Body of pancreas (tissue), 4 donors: ENCODE measurements at regions not wholly inside any gene's neighbourhood (a gene's known extent, or its start where the extent isn't known, plus 50 kb on each side); places are given as distances from the start of the nearest gene placed in this dataset.
"Not testable (repeated sequence)": the region's sequence is repeated elsewhere in the genome, so short reads cannot be mapped to it uniquely, and the experiment has no call there.

Source experiments
- ATAC-seq: fragments of 150-250 bp; one replicate; pipeline ENCODE4 v1.9.1; 2016
- DNase-seq, 4 donors: peaks; one replicate each; pipeline ENCODE4 v3.0.0-alpha.2; 2019
- H3K27ac ChIP-seq, 4 donors: fragments of 200-600 bp; sonication (generic); 1 replicate in 3 of 4; 2 replicates in 1 of 4; pipeline versions ENCODE4 v1.5.1 to v1.6.1; 2016 to 2019; ENCODE audit warnings: mild to moderate bottlenecking in 1 of 4, mixed read lengths in 1 of 4, moderate library complexity in 1 of 4
- H3K27me3 ChIP-seq, 2 donors: fragments of 200-600 bp; sonication (generic); one replicate each; pipeline ENCODE4 v1.6.0; 2016; ENCODE audit warnings: mild to moderate bottlenecking in 1 of 2
- H3K36me3 ChIP-seq, 2 donors: fragments of 200-600 bp; sonication (generic); replicated peaks in 1 of 2; 2 replicates each; pipeline ENCODE4 v1.5.1; 2016; ENCODE audit warnings: low read depth in 2 of 2; ENCODE audit not compliant: insufficient read depth in 1 of 2
- H3K4me1 ChIP-seq: fragments of 200-600 bp; sonication (generic); one replicate; pipeline ENCODE4 v1.6.0; 2016
- H3K4me3 ChIP-seq, 2 donors: fragments of 200-600 bp; sonication (generic); 1 replicate in 1 of 2; 2 replicates in 1 of 2; pipeline ENCODE4 v1.5.1; 2016 to 2019
- H3K9me3 ChIP-seq, 3 donors: fragments of 200-600 bp; sonication (generic); 1 replicate in 2 of 3; 2 replicates in 1 of 3; pipeline ENCODE4 v1.5.1; 2016
- POLR2A ChIP-seq, 3 donors: fragments of 450-650 bp; IDR thresholded peaks; one replicate each; pipeline ENCODE4 v1.6.1; 2016; ENCODE audit warnings: antibody characterized with exemption in 3 of 3, mild to moderate bottlenecking in 2 of 3
- WGBS, 2 donors: methylation state at CpG; one replicate each; pipeline ENCODE4 v1.1.5; 2017; 5-methylcytosine and 5-hydroxymethylcytosine counted together
- intact Hi-C: fragments of 100-400 bp; cut with DNase I; formaldehyde crosslinking; loops from one replicate; pipeline ENCODE4 v1.15.1; 2023
- TF ChIP-seq, protein P1 (sequence below), 7 experiments: fragments of 450-650 bp in 4 of 7; fragments of 200-600 bp in 3 of 7; sonication (generic) in 3 of 7; IDR thresholded peaks; one replicate each; pipeline ENCODE4 v1.5.1; 2016 to 2019; ENCODE audit warnings: antibody characterized with exemption in 7 of 7

DNA sequence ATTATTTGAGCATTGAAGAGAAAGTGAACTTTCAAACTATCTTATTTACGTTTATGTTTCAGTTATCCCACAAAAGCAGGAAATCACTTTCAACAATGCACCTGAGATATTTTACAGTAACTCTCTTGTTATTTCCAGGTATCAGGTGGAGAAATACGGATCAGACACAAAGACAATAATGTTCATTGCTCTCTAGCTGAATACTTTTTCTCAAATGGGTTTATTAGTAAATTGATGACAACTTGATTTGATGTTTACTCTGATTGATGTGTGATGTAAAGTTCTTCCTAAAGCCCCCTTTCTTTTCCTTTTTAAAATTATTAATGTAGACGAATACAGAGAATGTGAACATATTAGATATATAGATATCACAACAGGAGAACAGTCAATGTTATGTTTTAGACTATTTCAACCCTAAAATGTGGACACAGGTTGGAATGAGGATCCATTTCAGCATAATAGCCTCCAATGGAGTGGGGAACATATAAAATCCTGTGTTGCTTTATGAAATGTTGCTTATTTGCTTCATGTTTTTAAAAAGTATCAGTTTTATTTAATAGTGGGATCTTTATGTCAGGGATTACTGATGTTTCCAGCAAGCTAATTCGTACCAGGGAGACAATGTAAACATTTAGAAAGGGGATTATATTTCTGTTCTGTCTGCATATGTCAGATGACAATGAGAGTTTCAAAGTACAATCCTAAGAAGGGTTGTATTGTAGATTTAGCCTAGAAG is 1522.3 kb upstream of the TPTE start:
- H3K27me3 ChIP-seq, result no peaks in the 10 kb centered on the region
- DNase-seq (no peak), ATAC-seq (no peak)
- TF ChIP-seq, protein P1, sequence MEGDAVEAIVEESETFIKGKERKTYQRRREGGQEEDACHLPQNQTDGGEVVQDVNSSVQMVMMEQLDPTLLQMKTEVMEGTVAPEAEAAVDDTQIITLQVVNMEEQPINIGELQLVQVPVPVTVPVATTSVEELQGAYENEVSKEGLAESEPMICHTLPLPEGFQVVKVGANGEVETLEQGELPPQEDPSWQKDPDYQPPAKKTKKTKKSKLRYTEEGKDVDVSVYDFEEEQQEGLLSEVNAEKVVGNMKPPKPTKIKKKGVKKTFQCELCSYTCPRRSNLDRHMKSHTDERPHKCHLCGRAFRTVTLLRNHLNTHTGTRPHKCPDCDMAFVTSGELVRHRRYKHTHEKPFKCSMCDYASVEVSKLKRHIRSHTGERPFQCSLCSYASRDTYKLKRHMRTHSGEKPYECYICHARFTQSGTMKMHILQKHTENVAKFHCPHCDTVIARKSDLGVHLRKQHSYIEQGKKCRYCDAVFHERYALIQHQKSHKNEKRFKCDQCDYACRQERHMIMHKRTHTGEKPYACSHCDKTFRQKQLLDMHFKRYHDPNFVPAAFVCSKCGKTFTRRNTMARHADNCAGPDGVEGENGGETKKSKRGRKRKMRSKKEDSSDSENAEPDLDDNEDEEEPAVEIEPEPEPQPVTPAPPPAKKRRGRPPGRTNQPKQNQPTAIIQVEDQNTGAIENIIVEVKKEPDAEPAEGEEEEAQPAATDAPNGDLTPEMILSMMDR (IDR thresholded peaks at IDR 0.05), result no peak
- no peak for TF ChIP-seq POLR2A (IDR thresholded peaks at IDR 0.05)
- H3K36me3 ChIP-seq, result no peaks in the 10 kb centered on the region
- intact Hi-C loops, result no loop called here
- H3K4me3 ChIP-seq, result no peak overlapping the region
- peaks cover 0 to 3% (median 0%) of the 10 kb centered on the region in 3 donors for H3K9me3 ChIP-seq
- H3K4me1 ChIP-seq, result no peaks in the 10 kb centered on the region
- no peak overlapping the region for H3K27ac ChIP-seq
- WGBS, 2 donors, result 13 to 14% methylated on average over 4 of the region's 4 CpGs

DNA sequence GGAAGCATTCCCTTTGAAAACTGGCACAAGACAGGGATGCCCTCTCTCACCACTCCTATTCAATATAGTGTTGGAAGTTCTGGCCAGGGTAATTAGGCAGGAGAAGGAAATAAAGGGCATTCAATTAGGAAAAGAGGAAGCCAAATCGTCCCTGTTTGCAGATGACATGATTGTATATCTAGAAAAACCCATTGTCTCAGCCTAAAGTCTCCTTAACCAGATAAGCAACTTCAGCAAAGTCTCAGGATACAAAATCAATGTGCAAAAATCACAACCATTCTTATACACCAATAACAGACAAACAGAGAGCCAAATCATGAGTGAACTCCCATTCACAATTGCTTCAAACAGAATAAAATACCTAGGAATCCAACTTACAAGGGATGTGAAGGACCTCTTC is 1521.3 kb upstream of the TPTE start:
- H3K4me3 ChIP-seq, H3K9me3 ChIP-seq, intact Hi-C loops, H3K27ac ChIP-seq, DNase-seq, ATAC-seq, H3K36me3 ChIP-seq, H3K27me3 ChIP-seq, H3K4me1 ChIP-seq: not testable (repeated sequence)
- WGBS, 2 donors, result 0 to 8% methylated on average over 1 of the region's 1 CpG

DNA sequence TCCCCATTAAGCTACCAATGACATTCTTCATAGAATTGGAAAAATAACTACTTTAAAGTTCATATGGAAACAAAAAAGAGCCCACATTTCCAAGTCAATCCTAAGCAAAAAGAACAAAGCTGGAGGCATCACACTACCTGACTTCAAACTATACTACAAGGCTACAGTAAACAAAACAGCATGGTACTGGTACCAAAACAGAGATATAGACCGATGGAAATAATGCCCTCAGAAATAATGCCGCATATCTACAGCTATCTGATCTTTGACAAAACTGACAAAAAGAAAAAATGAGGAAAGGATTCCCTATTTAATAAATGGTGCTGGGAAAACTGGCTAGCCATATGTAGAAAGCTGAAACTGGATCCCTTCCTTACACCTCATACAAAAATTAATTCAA is 1520.7 kb upstream of the TPTE start:
- ATAC-seq, H3K27me3 ChIP-seq, intact Hi-C loops, H3K9me3 ChIP-seq, H3K36me3 ChIP-seq, DNase-seq, H3K4me3 ChIP-seq, H3K27ac ChIP-seq, H3K4me1 ChIP-seq: not testable (repeated sequence)
- 40 to 56% methylated on average over 2 of the region's 2 CpGs for WGBS, 2 donors

DNA sequence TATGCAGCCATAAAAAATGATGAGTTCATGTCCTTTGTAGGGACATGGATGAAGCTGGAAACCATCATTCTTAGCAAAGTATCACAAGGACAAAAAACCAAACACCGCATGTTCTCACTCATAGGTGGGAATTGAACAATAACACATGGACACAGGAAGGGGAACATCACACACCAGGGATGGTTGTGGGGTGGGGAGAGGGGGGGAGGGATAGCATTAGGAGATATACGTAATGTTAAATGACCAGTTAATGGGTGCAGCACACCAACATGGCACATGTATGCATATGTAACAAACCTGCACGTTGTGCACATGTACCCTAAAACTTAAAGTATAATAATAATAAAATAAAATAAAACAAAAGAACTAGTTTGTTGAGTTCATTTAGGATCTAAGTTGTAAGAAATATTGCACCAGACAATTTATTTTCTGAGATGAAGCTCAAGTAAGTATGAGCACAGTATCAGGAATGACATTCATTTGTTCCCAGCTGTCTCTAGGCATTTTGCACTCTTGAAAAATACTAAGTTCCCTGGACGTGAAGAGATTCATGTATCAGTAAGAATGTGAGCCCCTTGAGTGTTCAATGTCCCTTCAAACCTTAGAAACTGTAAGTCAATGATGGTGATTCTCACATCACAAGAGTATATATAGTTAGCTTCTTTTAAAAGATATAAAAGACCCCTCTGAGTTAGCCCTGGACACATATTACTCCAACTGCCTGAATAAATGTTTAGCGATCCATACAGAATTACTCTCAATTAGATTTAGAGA is 1519.3 kb upstream of the TPTE start:
- DNase-seq, H3K9me3 ChIP-seq, H3K36me3 ChIP-seq, H3K4me1 ChIP-seq, H3K4me3 ChIP-seq, H3K27me3 ChIP-seq, H3K27ac ChIP-seq, intact Hi-C loops, ATAC-seq: not testable (repeated sequence)
- WGBS, 2 donors, result 49 to 52% methylated on average over 5 of the region's 5 CpGs

DNA sequence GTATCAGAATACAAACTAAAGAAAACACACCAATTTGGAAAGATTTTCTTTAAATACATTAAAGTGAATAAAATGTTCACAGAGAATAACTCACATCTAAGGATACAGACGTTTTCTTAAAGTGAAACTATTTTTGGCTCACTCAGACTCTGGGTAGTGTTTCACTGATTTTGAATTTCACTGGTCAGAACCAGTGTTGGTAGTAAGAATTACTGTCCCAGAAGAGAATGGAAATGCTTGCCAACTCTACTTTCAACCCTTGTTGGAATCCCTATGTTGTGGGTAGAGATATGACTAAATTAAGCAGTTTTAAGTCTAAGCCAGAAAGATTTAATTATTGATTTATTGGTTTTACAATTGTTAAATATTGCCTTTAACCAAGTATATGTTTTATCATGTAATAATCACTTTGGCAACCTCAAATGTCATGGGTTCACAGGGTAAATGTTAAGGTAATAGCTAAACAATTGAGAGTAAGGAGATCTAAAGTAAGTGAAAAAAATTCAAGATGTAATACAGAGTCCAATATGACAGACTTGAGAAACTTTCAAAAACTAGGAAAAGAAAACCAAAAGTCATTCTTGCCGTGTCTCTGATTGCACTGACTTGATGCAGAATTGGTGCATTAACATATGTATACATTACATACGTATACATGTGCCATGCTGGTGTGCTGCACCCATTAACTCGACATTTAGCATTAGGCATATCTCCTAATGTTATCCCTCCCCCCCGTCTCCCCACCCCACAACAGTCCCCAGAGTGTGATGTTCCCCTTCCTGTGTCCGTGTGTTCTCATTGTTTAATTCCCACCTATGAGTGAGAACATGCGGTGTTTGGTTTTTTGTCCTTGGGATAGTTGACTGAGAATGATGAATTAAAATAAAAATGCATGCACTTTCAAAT is 1517.2 kb upstream of the TPTE start:
- ATAC-seq, DNase-seq, H3K36me3 ChIP-seq, H3K27ac ChIP-seq, H3K27me3 ChIP-seq, H3K4me3 ChIP-seq, H3K9me3 ChIP-seq, intact Hi-C loops, H3K4me1 ChIP-seq: not testable (repeated sequence)
- whole genome bisulfite sequencing, 2 donors, result 31 to 33% methylated on average over 7 of the region's 7 CpGs

DNA sequence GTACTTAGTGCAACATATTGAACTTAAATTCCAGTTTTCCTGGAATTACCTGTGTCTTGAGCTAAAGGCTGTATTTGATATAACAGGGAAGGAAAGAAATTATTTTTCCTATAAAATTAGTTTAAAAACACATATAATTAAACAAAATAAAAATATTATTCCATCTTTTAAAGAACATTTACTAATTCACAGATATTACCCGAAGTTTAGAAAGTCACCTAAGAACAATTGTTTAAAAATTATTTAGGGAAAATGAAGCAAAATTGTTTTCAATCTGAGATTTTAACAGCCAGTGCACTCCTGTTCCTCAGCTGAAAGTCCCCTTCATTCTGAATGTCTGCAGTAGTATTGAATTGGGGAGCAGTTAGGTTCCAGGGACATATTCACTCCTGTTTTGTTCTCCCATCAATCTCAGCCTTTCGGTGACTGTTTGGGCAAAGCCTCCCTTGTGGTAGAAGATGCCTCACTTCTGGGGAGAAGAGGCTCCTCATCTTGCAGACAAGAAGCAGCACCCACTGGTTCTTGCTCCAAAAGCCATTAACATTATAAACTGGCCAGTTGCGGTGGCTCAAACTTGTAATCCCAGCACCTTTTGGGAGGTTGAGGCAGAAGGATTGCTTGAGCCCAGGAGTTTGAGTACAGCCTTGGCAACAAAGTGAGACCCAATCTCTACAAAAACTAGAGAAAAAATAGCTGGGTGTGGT is 1516.4 kb upstream of the TPTE start:
- H3K9me3 ChIP-seq, H3K4me3 ChIP-seq, H3K36me3 ChIP-seq, intact Hi-C loops, H3K4me1 ChIP-seq, H3K27ac ChIP-seq, ATAC-seq, H3K27me3 ChIP-seq, DNase-seq: not testable (repeated sequence)
- 35 to 46% methylated on average over 3 of the region's 3 CpGs for WGBS, 2 donors

DNA sequence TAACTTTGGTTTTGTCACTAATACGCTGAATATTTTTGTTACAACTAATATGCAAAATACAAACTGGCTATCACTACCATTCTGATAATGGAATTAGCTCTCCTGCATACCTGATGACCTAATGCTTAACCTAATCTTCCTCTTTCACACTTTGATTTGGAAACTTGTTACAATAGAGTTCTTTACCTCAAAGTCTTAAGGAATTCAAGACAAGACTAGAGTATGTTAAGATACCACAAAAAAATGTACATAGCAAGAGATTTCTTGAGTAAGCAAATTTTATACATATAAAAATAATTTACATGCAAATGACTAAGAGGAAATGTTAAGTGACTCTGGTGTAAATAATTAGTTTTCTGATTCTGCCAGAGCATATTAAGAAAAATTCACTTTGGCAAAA is 1515.7 kb upstream of the TPTE start:
- H3K9me3 ChIP-seq, ATAC-seq, DNase-seq, H3K27ac ChIP-seq, H3K4me1 ChIP-seq, H3K36me3 ChIP-seq, intact Hi-C loops, H3K27me3 ChIP-seq, H3K4me3 ChIP-seq: not testable (repeated sequence)
- WGBS, 2 donors, result 37 to 47% methylated on average over 1 of the region's 1 CpG

DNA sequence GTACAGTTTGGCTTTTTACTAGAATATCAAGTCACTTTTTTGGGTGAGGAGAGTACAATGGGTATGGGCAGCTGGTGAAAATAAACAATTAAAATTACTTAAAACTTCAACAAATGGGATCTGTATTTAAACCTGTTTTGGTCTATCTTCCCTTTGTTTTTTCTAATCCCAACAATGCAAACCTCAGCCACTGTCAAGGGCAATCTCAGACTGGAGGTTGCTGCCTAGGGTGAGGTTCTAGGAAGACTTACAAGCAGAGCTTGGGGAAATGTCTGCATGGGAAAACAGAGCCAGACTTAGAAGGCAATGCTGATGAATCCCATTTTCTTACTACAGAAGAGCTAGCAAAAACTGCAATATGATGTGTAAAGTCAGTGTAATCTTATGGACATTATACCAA is 1515.3 kb upstream of the TPTE start:
- DNase-seq, H3K27ac ChIP-seq, ATAC-seq, H3K9me3 ChIP-seq, H3K4me3 ChIP-seq, intact Hi-C loops, H3K27me3 ChIP-seq, H3K4me1 ChIP-seq, H3K36me3 ChIP-seq: not testable (repeated sequence)

DNA sequence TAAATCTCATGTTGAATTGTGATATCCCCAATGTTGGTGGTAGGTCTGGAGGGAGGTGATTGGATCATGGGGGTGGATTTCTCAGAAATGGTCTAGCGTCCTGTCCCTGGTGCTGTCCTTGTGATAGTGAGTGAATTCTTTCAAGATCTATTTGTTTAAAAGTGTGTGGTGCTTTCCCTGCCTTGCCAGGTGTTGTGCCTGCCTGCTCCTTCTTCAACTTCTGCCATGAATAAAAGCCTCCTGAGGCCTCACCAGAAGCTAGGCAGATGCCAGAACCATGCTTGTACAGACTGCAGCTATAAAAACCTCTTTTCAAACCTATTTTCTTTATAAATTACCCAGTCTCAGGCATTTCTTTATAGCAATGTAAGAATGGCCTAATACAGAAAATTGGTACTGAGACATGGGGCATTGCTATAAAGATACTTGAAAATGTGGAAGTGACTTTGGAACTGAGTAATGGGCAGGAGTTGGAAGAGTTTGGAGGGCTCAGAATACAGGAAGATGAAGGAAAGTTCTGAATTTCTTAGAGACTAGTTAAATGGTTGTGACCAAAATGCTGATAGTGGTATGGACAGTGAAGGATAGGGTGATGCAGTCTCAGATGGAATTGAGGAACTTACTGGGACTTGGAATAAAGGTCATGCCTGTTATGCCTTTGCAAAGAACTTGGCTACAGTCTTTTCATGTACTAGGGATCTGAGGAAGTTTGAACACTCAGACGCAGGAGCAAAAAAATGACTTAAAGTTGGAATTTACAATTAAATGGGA is 1514.6 kb upstream of the TPTE start:
- intact Hi-C loops, H3K4me3 ChIP-seq, H3K27me3 ChIP-seq, ATAC-seq, DNase-seq, H3K36me3 ChIP-seq, H3K9me3 ChIP-seq, H3K27ac ChIP-seq, H3K4me1 ChIP-seq: not testable (repeated sequence)
- WGBS, 2 donors, result 35 to 38% methylated on average over 2 of the region's 2 CpGs
